HG03064 (cell line): ENCODE measurements at regions not wholly inside any gene's neighbourhood (a gene's known extent, or its start where the extent isn't known, plus 50 kb on each side); places are given as distances from the start of the nearest gene placed in this dataset.

Experiments
- ATAC-seq: cut with Tn5 transposase; IDR thresholded peaks from one replicate; pipeline ENCODE4 v1.9.1; 2021; ENCODE audit warnings: low read depth; ENCODE audit not compliant: unreplicated experiment

DNA sequence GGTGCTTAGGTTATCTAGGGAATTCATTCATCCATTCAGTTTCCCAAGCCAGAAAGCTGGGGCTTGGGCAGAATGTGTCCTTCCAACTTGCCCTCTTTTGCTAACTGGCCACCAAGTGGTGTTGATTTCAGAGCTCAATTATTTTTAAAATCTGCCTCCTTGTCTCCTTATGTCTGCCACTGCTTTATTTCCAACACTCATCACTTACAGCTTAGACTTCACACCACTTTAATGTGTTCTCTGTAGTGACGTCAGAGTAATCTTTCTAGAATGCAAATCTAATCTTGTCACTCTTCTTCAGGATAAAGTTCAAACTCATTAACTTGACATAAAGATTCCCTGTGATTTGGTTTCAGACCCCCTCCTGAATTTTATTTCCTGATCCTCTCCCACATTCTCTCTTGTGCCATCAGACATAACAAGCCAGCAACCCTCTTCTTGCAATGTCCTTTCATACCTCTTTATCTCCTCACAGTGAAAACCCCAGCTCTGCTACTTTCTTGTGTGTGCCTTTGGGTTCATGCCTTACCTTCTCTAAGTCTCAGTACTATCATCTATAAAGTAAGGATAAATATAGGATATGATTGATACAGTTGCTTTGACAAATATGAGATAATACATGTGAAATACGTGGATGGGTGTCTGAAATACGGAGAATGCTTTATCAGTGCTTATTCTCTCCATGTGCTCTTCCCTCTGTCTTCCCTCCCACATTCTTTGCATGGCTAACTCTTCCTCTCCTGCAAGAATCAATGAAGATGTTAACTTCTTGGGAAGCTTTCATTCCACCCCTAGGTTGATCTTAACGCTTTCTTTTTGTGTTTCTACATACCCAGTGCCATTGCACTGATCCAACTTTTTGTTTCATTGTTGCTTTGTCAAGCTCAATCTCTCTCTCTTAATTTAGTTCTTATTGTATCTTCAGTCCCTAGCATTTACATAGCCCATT, 522.7 kb upstream of the FZD8 start:
- ATAC-seq: no peak

DNA sequence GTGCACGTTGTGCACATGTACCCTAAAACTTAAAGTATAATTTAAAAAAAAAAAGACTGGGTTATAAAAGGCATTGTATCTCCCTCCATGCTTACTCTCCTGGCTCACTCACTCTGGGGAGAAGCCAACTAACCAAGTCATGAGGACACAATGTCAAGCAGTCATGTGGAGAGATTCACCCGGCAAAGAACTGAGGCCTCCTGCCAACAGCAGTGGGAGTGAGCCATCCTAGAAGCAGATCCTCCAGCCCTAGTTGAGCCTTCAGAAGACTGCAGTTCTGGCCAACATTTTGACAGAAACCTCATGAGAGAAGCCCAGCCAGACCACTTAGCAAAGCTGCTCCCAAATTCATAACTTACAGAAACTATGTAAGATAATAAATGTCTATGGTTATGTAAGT, 521.7 kb upstream of the FZD8 start:
- no peak for ATAC-seq

DNA sequence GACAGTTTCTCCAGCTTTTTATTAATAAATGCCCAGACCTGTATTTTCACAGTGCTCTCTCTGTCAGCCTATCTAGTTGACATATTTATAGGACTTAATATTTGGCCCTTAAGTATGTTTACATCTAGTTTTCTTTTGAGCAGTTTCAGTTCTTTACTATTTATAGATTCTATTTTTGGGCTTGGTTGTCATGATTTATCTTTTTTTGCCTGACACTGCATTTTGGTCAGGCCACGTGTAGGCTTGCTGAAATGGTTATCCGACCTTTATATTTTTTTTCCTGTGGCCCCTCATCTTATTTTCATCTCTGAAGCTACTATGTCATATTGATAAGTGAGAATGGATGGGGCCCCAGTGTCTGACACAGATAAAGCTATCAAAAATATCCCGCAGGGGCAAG, 515.4 kb upstream of the FZD8 start:
- ATAC-seq: no peak

DNA sequence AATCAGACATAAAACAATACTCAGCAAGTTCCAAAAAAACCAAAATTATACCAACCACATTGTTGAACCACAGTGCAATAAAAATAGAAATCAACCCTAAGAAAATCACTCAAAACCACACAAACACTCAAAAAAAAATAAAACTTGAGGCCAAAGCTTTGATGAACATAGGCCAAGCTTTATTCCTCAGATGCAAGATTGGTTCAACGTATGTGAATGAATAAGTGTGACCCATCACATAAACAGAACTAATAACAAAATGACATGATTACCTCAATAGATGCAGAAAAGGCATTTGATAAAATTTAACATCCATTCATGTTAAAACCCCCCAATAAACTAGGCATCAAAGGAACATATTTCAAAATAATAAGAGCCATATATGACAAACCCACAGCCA, 506.1 kb upstream of the FZD8 start:
- no peak for ATAC-seq

DNA sequence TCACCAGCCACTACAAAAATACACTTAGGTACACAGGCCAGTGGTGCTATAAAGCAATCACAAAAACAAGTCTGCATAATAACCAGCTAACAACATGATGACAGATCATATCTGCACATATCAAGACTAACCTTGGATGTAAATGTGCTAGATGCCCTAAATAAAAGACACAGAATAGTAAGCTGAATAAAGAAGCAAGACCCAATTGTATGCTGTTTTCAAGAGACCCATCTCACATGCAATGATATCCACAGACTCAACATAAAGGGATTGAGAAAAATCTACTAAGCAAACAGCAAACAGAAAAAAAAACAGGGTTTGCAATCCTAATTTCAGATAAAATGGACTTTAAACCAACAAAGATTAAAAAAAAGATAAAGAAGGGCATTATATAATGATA, 505.4 kb upstream of the FZD8 start:
- no peak for ATAC-seq

DNA sequence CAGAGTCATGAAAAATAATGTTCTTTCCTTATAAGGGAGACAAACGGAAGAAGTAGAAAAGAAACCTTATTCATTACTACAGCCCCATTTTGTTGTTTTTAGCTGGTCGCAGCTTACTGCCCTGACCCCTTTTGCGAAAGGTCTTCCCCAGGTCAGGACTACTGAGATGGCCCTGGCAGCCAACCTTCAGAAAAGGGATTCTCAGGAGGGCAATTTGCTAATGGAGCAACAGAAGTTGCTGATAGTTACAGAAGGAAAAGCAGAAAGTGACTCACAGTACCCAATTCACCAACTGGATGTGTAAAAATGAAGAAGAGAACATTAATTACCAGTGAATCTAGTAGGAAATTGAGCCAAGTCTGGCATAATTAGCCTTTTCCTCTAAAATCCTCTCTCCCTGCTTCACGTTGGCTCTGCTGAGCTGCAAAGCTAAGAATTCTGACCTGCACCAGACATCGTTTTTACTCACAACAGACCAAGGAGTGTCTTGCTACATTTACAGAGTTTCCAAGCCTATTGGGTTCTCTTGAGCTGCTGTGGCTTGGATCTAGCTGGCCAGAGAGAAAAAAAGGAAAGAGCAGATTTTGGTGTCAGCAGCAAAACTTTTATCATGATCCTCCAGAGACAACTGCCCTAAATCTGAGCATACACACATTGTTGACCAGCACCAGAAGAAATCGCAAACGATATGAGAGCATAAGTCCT, 499.9 kb upstream of the FZD8 start:
- no peak for ATAC-seq

DNA sequence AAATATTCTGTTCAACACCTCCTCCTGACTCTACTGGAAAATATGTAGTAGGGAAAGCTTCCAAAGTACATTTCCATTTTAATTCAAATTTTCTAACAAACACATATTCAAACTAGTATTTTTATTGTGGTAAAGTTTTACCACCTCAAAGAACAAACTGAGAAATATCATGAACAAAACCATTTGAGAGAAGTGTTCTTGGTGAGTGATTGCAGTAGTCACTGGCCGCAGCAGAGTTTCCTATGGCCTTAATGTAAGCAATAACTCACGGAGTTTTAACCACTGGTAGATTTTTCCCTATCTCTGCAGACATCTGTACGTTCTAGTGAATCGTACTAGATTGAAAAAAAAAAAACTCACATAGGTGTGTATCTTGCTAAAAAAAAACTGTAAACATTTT, 487.0 kb upstream of the FZD8 start:
- ATAC-seq: no peak

DNA sequence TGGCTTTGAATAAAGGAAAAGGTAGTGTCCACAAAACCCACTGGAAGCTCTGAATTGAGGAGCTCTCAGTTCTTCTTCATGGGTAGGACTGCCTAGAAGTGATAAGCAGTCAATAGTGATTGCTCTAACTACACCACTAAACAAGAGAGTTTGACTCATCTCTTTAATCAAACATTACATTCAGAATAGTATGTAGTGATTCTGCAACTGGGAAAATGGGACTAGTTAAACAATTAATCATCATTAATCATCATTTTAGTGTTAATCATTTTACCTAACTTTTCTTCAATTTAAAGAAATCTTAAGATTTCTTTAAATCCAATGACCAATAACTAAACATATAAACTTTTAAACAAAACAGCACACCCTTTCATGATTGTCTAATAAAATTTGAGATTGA, 484.0 kb upstream of the FZD8 start:
- no peak for ATAC-seq

DNA sequence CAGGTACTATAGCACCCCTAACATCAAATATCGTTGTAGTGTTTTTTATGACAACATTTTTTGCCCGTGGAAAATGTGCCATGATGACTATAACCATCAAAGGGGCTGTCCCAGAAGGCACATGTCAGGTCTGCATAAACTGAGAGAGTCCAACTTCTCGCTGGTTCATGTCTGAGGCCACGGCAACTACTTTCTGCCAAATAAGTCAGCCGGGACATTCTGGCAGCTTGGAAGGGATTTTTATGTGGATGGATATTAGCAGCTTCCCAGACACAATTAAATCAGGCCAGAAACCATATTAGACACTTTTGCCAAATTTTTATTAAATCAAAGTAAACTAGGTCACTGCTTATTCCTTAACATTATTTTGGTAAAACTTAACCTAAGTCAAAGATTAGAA, 477.4 kb upstream of the FZD8 start:
- no peak for ATAC-seq

DNA sequence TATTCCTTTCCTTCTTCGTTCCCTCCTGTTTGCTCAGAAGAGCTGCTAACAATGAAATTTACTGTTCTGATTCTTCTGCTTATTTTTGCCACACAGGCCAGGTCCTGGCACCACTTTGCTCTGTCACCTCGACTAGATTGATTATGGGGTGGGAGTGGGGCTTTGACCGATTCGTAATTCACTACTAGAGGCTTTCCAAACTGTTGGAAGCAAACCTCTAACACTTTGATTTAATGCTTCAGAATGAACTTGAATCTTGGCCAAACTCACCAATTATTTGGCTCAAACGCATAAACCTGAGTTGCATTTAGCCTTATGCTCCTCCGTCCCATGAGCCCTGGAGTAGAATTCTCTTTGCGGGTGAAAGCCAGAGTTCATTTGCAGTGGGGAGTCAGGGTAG, 476.2 kb upstream of the FZD8 start:
- ATAC-seq: no peak

DNA sequence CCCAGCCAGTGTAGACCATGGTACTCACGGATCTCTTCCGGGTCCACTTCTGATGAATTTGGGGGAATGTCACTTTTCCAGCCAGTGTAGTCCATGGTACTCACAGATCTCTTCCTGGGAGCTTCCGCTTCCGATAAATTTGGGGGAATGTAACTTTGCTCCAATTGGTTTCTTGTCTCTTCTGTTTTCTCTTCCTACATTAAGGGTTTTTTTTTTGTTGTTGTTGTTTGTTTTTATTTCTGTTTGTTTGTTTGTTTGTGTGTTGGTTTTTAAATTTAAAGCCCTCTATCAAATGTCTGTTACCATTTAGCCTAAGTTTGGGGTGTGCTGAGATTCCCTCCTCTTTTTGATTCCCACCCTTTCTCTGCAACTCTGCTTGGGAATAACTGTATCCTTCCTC, 475.8 kb upstream of the FZD8 start:
- ATAC-seq: no peak

DNA sequence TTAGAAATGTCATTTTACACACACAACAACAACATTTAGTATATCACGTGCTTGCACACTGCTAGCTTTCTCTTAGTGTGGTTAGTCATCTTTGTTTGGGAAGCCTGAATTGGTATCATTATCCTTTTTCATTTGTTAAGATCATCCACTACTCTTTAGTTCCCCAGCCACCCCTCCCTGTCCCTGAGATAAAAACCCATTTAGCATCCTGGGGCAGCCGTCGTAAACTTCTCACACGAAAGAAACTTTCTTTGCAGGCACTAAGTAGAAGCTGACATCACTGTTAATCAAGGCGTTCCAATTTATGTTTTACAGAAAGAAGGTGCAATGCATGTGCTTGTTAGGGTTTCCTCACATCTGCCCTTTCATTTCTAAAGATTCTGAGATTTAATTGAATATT, 475.1 kb upstream of the FZD8 start:
- no peak for ATAC-seq

DNA sequence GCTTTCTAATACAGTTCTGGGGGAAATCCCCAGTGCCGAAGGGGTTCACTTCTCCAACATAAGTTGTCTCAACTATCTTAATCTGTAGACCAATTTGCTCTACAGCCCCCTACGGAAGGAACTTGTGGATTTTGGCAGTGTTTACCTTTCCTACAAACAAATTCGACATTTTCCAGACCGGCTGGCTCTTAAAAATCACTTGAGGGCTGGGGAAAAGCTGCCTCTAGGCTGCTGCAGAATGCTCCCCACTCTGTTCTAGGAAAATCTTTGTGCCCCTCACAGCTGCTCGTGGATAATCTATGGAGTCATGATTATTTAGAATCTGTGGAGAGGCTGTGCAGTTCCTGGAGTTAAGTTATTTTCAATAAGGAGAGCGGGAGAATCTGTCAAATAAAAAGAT, 474.6 kb upstream of the FZD8 start:
- ATAC-seq: no peak

DNA sequence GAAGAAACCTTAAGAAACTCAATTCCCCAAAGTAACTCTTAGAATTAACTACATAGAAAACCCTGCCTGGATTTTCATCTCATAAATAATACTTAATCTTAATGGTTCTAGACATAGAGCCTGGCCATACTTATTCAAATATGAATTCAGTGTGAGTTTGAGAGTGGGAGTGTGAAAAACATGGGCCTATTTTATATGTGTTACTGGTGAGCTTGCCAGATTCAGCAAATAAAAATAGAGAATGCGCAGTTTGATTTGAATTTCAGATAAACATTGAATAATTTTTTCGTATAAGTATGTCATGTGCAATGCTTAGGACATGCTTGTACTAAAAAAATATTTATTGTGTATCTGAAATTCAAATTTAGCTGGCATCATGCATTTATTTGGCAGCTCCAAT, 473.9 kb upstream of the FZD8 start:
- no peak for ATAC-seq

DNA sequence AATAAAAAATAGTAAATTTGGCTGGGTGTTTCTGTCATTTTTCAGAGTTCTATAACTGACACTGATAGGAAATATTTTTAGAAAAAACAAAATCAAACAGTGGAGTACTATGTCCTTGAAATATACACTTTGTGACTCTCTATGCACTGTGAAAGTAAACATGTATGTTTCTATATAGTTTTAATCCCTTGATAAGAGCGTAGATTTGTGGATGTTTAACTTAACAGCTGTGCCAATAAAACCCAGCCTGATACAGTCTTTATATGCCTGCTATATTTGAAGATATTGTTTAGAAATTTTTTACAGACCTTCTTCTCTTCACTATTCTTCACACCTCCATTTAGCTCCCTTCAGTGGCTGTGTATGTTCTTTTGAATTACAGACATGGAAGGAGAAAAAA, 473.3 kb upstream of the FZD8 start:
- no peak for ATAC-seq

DNA sequence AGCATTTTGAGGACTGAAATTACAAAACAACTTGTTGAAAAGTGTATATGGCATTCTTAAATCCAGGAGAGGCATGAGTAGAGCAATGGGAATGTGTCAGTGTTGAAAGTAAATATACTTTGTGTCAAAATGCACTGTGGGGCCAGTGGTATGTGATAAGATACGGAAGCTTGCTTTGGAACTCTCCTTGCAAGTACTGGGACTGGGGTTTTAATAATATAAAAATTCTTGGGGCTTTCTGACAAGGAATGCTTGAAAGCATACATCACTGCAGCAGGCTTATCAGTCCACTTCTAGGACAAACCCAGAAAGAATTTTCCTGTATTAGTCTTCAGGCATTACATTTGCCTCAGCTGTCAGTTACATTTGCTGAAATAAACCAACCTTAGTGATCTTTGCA, 472.8 kb upstream of the FZD8 start:
- no peak for ATAC-seq

DNA sequence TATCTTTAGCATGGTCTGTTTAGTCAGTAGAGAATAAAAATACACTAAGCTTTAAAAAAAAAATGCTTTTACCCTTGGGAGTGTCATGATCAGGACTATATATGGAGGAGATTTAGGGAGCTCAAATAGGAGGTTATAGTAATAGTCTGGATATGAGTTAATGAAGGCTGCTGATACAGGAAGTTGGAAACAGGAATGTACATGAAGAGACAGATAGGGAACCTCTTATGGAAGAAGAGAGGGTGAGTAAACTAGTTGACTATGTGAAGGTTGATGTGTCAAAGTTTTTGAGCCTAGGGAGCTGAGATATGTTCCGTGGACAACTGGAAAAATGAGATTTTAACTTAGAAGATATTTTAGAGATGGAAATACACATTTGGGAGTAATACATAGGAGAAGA, 472.0 kb upstream of the FZD8 start:
- no peak for ATAC-seq

DNA sequence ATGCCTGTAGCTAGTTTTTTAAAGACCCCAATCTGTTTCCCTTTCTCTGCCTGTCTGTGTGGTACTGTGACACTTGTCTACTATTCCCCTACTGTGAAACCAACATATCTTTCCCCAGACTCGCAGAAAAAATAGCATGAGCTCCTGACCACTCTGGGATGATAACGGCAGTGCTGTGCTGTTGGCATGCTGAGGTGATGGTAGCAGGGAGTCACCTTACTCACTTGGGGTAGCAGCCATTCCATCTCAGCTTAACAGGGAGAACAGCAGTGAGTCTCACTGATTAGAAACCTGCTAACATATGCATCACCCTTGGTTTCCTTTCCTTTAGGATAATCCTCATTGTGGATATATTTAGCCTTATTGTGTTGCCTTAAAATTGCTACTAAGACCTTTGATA, 469.6 kb upstream of the FZD8 start:
- ATAC-seq: no peak

DNA sequence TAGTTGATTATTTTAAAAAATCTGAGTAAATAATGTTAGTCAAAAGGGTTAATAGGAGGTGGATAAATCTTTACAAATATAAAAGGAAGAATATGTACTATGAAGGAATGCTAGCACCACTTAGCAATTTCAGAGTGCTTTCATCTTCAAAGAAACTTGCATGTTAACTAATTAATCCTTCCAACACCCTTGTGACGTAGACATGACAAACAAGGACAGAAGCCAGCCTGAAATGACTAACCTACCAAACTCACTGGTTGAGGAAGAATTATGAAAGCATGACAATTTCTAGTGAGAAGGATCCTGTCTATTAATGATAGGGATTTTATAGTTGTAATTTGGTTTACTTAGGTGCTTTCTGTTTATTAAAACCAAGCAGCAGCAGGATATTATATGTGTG, 468.0 kb upstream of the FZD8 start:
- ATAC-seq: no peak

DNA sequence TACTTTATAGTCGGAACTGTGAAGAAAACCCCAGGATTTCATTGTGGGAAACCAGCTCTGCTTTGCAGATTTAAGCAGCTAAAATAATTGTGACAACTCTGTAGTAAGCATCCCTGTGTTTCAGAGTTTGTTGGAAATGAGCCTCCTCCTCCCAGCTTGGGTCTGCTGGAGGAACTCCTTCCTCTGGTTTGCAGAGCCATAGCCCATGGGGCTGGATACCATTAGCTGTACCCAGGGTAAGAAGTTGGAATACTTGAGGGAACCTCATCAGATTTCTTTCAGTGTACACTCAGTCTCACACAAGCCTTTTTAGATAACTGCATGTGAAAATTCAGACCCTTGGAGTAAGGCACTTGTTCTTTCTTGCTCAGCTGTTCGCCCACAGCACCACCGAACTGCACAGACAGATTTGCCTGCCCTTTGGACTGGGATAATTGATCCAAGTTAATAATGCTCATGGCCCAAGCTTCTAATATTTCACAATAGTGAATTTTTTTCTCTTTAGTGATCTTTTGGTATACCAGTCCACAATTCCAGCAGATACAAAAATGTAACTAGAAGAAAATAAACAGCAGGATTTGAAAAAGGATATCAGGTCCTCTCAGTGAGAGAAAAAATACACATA, 467.4 kb upstream of the FZD8 start:
- no peak for ATAC-seq

DNA sequence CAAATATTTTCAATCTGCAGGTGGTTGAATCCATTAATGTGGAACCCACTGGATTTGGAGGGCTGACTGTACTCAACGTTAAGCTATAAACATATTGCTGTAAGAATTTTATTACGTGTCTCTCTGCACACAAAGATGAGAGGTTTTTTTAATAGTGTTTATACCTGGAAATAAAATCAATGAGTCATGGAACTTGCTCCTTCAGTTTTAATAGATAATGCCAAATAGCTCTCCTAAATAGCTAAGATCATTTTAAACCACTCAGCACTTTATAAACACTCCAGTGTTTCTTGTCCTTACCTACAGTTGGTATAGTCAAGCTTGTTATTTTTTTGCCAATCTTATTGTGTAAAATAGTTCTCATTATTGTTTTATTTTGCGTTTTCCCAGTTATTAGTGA, 455.6 kb upstream of the FZD8 start:
- no peak for ATAC-seq

DNA sequence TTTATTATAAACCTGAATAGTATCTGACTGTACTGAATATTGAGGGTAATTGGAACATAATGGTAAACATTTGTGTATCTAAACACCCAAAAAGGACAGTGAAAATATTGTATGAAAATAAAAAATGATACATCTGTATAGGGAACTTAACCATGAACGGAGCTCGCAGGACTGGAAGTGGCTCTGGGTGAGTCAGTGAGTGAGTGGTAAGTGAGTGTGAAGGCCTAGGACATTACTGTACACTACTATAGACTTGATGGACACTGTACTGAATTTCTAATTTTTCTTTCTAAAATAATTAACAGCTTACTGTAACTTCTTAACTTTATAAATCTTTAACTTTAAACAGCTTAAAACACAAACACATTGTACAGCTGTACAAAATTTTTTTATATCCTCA, 454.5 kb upstream of the FZD8 start:
- no peak for ATAC-seq
